WERI-Rb-1 (cell line): ENCODE measurements at regions not wholly inside any gene's neighbourhood (a gene's known extent, or its start where the extent isn't known, plus 50 kb on each side); places are given as distances from the start of the nearest gene placed in this dataset.

Source experiments
- DNase-seq: peaks from one replicate; pipeline ENCODE4 v3.0.0-alpha.2; 2020
- H3K27ac ChIP-seq: fragments of 250-450 bp; sonication (Bioruptor Pico); 2 replicates; pipeline ENCODE4 v1.5.1; 2020; ENCODE audit warnings: mild to moderate bottlenecking, moderate library complexity
- H3K27me3 ChIP-seq: fragments of 250-450 bp; sonication (Bioruptor Pico); 2 replicates; pipeline ENCODE4 v1.5.1; 2021; ENCODE audit warnings: mild to moderate bottlenecking, low read depth, moderate library complexity; ENCODE audit not compliant: insufficient read depth, severe bottlenecking
- H3K36me3 ChIP-seq: fragments of 250-450 bp; sonication (Bioruptor Pico); 2 replicates; pipeline ENCODE4 v1.5.1; 2020; ENCODE audit warnings: mild to moderate bottlenecking, moderate library complexity
- H3K4me3 ChIP-seq: 2 replicates; pipeline ENCODE4 v1.5.1; 2011; ENCODE audit warnings: low read depth, mild to moderate bottlenecking, control low read depth, low read length
- H3K9me3 ChIP-seq: fragments of 250-450 bp; sonication (Bioruptor Pico); 2 replicates; pipeline ENCODE4 v1.5.1; 2021; ENCODE audit warnings: mild to moderate bottlenecking, moderate library complexity; ENCODE audit not compliant: severe bottlenecking
- CTCF ChIP-seq: IDR thresholded peaks from 2 replicates; pipeline ENCODE4 v1.5.1; 2011; ENCODE audit warnings: low read depth, mild to moderate bottlenecking, control low read depth, inconsistent platforms, low read length

GRCh38 chr14:71533800-71534199 lies 398.4 kb upstream of the RGS6 start:
- H3K36me3 ChIP-seq = no peaks in the 10 kb centered on the region
- H3K4me3 ChIP-seq = no peak overlapping the region
- no peaks in the 10 kb centered on the region for H3K27me3 ChIP-seq
- TF ChIP-seq CTCF = no peak
- DNase-seq = no peak
- no peaks in the 10 kb centered on the region for H3K9me3 ChIP-seq
- no peak overlapping the region for H3K27ac ChIP-seq

- no peak overlapping the region for H3K27ac ChIP-seq
- no peak for DNase-seq
- H3K9me3 ChIP-seq = no peaks in the 10 kb centered on the region
- no peak overlapping the region for H3K4me3 ChIP-seq
- no peak for TF ChIP-seq CTCF
- no peaks in the 10 kb centered on the region for H3K36me3 ChIP-seq
- no peaks in the 10 kb centered on the region for H3K27me3 ChIP-seq
These were observed 397.7 kb upstream of the RGS6 start for GRCh38 chr14:71534506-71534905.

- DNase-seq = no peak
- Histone ChIP-seq H3K9me3 (no peaks in the 10 kb centered on the region), H3K36me3 (no peaks in the 10 kb centered on the region), H3K4me3 (no peak overlapping the region), H3K27ac (no peak overlapping the region; the same call in 1 of the 2 replicates), H3K27me3 (no peaks in the 10 kb centered on the region)
- no peak for TF ChIP-seq CTCF
These were observed 396.1 kb upstream of the RGS6 start for GRCh38 chr14:71536015-71536740.

GRCh38 chr14:71536927-71537772 lies 395.1 kb upstream of the RGS6 start:
- Histone ChIP-seq H3K36me3 (no peaks in the 10 kb centered on the region), H3K27ac (no peak overlapping the region), H3K27me3 (no peaks in the 10 kb centered on the region), H3K4me3 (no peak overlapping the region), H3K9me3 (no peaks in the 10 kb centered on the region)
- TF ChIP-seq CTCF = no peak
- no peak for DNase-seq

GRCh38 chr14:71538288-71538687 lies 393.9 kb upstream of the RGS6 start:
- peak overlapping the region; percentile 41 for H3K27ac ChIP-seq

More at GRCh38 chr14:71538288-71538687, 393.9 kb upstream of the RGS6 start:
- Histone ChIP-seq H3K9me3 (no peaks in the 10 kb centered on the region), H3K27me3 (no peaks in the 10 kb centered on the region), H3K4me3 (no peak overlapping the region), H3K36me3 (no peaks in the 10 kb centered on the region)
- peak; percentile 20 for DNase-seq
- TF ChIP-seq CTCF = 0 out of 2 replicates have a peak, but pooled peaks have one; percentile 5
